ENCODE measurements at regions not wholly inside any gene's neighbourhood (a gene's known extent, or its start where the extent isn't known, plus 50 kb on each side); places are given as distances from the start of the nearest gene placed in this dataset.

- H3K27me3 ChIP-seq (ENCODE audit: insufficient read depth): no peaks in the 10 kb centered on the region; the same call in 1 of the 2 replicates
- H3K36me3 ChIP-seq (replicated peaks in 1 of 2; ENCODE audit: control insufficient read depth in 1 of 2, insufficient read depth in 2 of 2, low read length in 1 of 2): no peaks in the 10 kb centered on the region
- no peak for TF ChIP-seq FOXM1 (IDR thresholded peaks at IDR 0.05; ENCODE audit: low read depth)
- TF ChIP-seq USF2 (IDR thresholded peaks at IDR 0.05; ENCODE audit: borderline replicate concordance, low read depth, low read length): no peak
- no peak for TF ChIP-seq USF1 (IDR thresholded peaks at IDR 0.05; ENCODE audit: borderline replicate concordance, low read depth)
- TF ChIP-seq NFIC (IDR thresholded peaks at IDR 0.05; ENCODE audit: borderline replicate concordance): no peak
- TF ChIP-seq YY1 (IDR thresholded peaks at IDR 0.05; ENCODE audit: low read depth): no peak
- no peak for TF ChIP-seq SIN3A (IDR thresholded peaks at IDR 0.05; ENCODE audit: borderline replicate concordance, low read depth, low read length)
- TF ChIP-seq POLR2AphosphoS5 (IDR thresholded peaks at IDR 0.05; ENCODE audit: low read depth, low read length): no peak
- no peak for TF ChIP-seq EP300 (IDR thresholded peaks at IDR 0.05; ENCODE audit: borderline replicate concordance in 1 of 2, low read depth in 1 of 2, low read length in 1 of 2)
- TF ChIP-seq FOXJ3 (CRISPR knock-in tag; IDR thresholded peaks at IDR 0.05): no peak
- no peak for TF ChIP-seq JUND (IDR thresholded peaks at IDR 0.05)
- no peak for TF ChIP-seq REST (IDR thresholded peaks at IDR 0.05; ENCODE audit: low read depth, low read length)
- TF ChIP-seq RXRA (IDR thresholded peaks at IDR 0.05; ENCODE audit: borderline replicate concordance, low read depth): no peak
- no peak for TF ChIP-seq SMC3 (IDR thresholded peaks at IDR 0.05; ENCODE audit: low read depth, low read length)
- no peak for TF ChIP-seq RCOR1 (IDR thresholded peaks at IDR 0.05; ENCODE audit: low read length)
- TF ChIP-seq TAF1 (IDR thresholded peaks at IDR 0.05; ENCODE audit: borderline replicate concordance, low read depth, low read length): no peak
- no peak for TF ChIP-seq EZH2phosphoT487 (IDR thresholded peaks at IDR 0.05; ENCODE audit: borderline replicate concordance, low read depth)
- CTCF ChIA-PET: no interaction called here
- H3K4me2 ChIP-seq: no peak overlapping the region
- no peak for DNase-seq
- H3K4me3 ChIP-seq (ENCODE audit: low read depth in 2 of 2, low read length in 1 of 2): no peak overlapping the region
- H3K79me2 ChIP-seq (ENCODE audit: insufficient read depth): no peaks in the 10 kb centered on the region
- H3K9me3 ChIP-seq: no peaks in the 10 kb centered on the region
- no peak overlapping the region for H2AFZ ChIP-seq (ENCODE audit: low read depth)
- H3F3A ChIP-seq (replicated peaks; ENCODE audit: insufficient read depth): no peaks in the 10 kb centered on the region
- H3K9ac ChIP-seq: no peak overlapping the region
- H3K4me1 ChIP-seq (ENCODE audit: control insufficient read depth in 1 of 2, insufficient read depth in 2 of 2, low read depth in 1 of 2, low read length in 1 of 2): no peaks in the 10 kb centered on the region
- no peaks in the 10 kb centered on the region for H4K20me1 ChIP-seq (ENCODE audit: insufficient read depth)
- H3K9me2 ChIP-seq: no peaks in the 10 kb centered on the region
- POLR2A ChIA-PET: no interaction called here
- WGBS (ENCODE audit: low lambda C conversion rate): 15% methylated on average over 9 of the region's 10 CpGs
- no peak overlapping the region for H3K27ac ChIP-seq (ENCODE audit: low read depth in 2 of 2, low read length in 1 of 2)
These were observed 315.7 kb downstream of the FGF9 start for GRCh38 chr13:21986602-21987001.

All from SK-N-SH (cell line).